ENCODE measurements at regions not wholly inside any gene's neighbourhood (a gene's known extent, or its start where the extent isn't known, plus 50 kb on each side); places are given as distances from the start of the nearest gene placed in this dataset.
"Not testable (repeated sequence)": the region's sequence is repeated elsewhere in the genome, so short reads cannot be mapped to it uniquely, and the experiment has no call there.

DNA sequence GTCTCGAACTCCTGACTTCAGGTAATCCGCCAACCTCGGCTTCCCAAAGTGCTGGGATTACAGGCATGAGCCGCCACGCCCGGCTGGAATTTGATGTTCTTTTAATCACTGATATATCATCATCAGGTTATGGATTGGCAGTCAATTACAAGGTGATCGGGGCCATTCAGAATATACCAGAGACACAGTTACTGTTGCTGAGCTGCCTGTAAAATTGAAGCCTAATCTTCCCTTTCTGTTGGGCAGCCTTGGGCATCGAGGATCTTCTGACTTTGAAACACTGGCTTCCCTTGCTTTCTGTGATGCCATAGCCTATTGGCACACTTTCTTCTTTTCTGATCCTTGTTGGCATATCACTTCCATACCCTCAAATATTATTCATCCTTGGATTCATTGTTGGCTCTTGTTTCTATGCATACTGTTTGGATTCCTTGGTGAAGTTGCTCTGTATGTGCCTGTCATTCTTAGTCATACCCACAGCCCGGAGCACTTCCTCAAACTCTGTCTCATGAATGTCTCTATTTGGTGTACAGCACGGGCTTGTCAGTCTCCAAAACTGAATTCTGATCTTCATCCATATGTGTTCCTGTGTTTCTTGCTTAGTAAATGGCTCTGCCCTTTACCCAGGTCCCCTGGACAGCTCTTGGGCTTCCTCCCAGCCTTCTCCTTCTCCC is 85.6 kb upstream of the CRYM start:
- FAIRE-seq: peak; percentile 17
- DNase-seq (ENCODE audit: low spot score): peak; percentile 83

DNA sequence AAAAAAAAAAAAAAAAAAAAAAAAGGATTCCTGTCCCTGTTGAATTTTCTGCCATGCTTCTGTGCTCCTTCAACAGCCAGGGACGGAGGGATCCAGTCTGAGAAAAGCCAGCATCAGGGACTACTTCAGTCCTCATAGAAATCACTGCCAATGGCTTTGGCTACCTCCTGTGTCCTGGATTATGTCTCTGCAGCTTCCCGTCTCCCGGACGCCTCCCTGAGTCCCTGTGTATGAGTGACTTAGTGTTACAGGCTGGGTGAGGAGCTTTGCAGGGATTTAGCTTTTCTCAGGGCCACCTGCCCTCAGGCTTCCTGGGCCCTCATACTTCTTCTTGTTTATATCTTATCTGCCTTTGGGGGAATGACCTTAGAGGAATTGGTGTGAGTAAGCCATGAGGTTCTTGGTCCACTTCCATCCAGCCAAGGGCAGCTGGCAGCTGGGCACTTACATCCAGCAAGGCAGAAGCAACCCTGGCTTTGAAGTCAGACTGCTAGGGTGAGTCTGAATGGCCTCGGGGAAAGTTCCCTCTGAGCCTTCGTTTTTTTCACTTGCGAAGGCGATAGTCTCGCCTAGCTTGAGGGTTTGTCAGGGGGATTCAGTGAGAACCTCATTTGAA is 83.6 kb upstream of the CRYM start:
- DNase-seq (ENCODE audit: low spot score); FAIRE-seq: not testable (repeated sequence)

DNA sequence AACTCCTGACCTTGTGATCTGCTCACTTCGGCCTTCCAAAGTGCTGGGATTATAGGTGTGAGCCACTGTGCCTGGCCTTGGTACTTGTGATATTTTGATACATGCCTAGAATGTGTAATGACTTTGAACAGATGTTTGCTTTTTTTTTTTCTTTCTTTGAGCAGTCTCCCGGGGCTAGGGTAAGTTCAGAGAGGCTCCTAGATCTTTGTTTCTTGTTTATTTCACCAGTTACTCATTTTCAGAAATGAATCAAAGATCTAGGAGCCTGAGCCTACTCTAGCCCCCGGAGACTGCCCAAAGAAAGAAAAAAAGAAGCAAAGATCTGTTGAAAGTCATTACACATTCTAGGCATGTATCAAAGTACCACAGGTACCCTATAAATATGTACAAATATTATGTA is 83.0 kb upstream of the CRYM start:
- not testable (repeated sequence) for FAIRE-seq; DNase-seq (ENCODE audit: low spot score)

DNA sequence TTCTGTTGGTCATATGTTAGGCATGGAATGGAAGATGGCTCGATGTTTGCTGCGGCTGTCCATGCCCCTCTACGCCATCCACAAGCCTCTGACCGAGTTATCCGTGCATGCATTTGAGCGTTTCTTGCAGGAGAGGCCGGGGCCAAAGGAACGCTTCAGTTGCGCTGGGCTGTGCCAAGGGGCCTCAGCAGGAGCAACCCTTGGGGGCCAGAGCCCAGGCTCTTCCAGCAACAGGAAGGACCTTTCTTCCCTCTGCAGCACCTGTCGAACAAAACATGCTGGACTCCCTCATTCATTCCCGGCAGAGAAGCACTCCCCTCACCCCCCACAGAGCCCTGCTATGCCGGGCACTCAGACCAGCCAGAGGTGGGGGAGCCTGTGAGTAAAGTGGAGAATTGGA is 81.4 kb upstream of the CRYM start:
- not testable (repeated sequence) for FAIRE-seq

DNA sequence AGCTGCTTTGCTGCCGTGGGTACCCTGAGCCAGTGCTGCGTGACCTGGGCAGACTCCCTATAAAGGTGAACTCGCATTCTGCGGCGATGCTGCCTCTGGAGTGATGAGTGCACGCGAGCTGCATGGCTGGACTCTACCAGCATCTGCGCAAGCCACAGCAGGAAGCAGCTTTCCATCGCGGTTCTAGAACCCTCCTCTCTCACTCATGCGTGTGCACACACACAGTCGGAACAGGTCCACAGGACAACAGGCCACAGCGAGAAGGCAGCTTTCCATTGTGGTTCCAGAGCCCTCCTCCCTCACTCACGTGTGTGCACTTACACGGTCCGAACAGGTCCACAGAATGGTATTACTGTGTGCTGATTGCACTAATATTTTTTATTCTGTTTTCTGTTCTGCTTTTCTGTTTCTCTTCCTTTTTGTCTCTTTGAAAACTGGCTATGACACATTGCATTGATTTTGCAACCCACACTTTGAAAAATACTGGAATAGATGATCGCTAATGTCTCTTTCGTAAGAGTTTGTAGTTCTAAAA is 80.2 kb upstream of the CRYM start:
- DNase-seq (ENCODE audit: low spot score): not testable (repeated sequence)

More for the DNA sequence above, 81.4 kb upstream of the CRYM start:
- not testable (repeated sequence) for DNase-seq (ENCODE audit: low spot score)

DNA sequence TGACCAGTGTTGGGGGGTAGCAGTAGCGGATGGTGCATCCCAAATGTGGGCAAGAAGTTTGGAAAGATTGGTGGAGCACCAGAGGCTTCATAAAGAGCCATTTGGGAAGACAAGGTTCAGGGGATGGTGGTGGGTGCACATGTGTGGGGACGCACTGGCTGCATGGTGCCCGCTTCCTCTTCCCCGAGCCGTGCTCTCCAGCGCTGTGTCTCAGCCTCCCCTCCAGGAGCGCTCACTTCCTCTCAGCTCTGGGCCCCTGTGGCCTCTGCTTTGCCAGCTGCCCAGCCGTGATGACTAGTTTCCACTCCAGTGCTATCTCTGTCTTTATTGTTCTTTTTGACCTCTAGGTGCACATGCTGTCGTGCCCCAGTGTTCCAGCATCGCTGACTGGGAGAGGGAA is 78.2 kb upstream of the CRYM start:
- DNase-seq (ENCODE audit: low spot score); FAIRE-seq: not testable (repeated sequence)

More for the DNA sequence above, 80.2 kb upstream of the CRYM start:
- FAIRE-seq: not testable (repeated sequence)

DNA sequence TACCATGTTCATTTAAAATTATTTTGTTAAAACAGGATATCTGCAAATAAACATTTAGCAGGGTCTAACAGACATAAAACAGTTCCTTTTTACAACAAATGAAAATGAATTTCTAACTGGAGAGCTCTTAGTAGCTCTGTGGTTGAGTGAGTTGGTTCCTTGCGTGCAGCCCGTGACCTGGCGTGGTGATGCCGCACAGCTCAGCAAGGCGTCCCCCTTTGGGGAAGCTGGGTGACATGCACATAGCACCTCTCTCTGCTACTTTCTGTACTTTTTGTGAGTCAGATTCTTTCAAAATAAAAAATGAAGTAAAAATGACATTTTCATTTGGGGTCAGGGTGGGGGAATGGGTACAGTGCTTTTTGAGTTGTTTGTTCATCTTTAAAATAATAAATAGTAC is 73.3 kb upstream of the CRYM start:
- not testable (repeated sequence) for DNase-seq (ENCODE audit: low spot score); FAIRE-seq

DNA sequence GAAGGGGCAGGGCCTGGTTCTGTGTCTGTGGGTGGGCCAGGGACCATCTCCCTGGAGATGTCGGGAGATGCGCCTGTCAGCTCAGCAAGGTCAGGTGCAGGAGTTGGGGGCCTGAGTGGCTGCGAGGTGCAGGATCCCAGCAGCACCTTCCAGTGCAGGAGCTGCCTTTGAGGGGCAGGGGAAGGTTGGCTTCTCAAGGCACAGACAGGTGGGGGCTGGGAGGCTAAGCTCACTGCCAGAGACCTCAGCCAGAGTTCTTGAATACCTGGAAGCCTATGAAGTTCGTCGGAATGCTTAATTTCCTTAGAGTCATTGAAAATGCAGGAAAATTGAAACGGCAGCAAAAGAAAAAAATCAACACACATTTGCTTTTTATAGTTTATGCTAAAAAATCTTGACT is 72.8 kb upstream of the CRYM start:
- DNase-seq (ENCODE audit: low spot score); FAIRE-seq: not testable (repeated sequence)

DNA sequence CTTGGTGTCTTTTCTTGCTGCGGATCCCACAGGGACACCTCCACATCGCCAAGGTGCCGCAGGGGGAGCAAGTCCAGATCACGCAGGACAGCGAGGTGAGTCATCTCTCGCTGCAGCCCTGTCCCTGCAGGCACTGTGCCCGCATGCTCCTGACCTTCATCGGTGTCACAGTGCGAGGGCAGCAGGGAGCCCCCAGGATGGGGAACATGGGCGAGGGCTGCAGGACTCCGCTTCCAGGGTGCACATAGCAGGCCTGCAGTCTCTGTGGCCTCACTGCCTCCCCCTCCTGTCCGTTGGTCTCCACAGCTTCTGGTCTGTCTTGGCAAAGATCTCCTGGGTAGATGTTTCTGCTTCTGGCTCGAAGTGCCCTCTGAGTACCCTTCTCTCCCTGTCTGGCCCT is 71.2 kb upstream of the CRYM start:
- not testable (repeated sequence) for FAIRE-seq; DNase-seq (ENCODE audit: low spot score)

- FAIRE-seq; DNase-seq (ENCODE audit: low spot score): not testable (repeated sequence)
Measured at GRCh38 chr16:21348815-21349214, 70.7 kb upstream of the CRYM start.

GRCh38 chr16:21347538-21347937 is 69.4 kb upstream of the CRYM start:
- DNase-seq (ENCODE audit: low spot score); FAIRE-seq: not testable (repeated sequence)

DNA sequence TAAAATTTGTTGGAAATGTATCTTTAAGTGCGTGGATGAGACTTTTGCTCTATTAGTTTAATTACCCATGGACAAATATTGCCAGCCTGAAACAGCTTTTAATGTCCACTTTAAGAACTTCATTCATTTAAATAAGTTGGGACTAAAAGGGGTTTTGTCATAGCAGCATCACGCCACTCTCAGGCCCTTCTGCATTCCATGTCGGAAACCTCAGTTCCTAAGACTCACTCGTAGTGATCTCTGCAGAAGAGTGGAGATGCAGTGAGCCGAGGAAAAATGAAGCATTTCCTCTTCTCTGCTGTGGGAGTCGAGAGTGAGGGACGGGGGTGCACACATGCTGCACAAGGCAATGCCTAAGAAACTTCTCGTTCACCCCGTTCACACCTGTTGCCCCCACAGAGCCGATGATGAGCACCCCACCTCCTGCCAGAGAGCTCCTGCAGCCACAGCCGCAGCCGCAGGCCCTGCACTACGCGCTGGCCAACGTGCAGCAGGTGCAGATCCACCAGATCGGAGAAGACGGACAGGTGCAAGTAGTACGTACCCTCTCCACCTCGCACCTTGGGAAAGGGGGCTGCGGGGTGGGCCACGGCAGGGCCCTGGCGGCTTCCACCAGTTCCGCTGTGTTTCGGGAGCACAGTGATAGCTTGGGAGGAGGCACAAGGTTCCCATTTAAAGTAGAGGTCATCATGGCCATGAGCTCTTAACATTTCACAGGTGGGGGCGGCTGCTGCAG is 68.8 kb upstream of the CRYM start:
- not testable (repeated sequence) for FAIRE-seq; DNase-seq (ENCODE audit: low spot score)

DNA sequence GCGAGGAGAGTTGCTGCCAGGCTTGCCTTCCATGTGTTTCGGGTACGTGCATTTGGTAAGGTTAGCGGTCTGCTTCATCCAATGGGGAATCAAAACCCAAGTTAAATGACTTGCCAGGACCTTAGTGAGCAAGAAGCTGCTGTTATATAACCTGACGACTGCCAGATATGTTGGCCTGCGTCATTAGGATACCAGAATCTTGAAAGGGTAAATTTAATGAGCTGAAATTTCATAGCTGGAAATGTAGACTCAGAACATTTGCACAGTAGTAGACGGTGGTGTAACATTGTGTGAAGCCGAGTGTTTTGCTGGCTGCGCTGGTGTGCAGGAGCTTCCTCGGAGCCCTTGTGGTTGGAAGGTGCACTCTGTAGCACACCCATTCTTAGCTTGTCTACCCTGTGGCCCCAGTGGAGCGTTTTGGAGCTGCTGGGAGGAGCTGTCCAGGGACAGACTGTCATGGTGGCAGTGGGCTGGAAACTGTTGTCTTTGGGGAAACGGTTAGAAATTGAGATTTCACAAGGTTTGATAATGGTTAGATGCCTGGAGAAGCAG is 66.3 kb upstream of the CRYM start:
- not testable (repeated sequence) for FAIRE-seq; DNase-seq (ENCODE audit: low spot score)

GRCh38 chr16:21341101-21341500 is 63.0 kb upstream of the CRYM start:
- no peak for DNase-seq (ENCODE audit: low spot score)
- no peak for FAIRE-seq

GRCh38 chr16:21339941-21340340 is 61.9 kb upstream of the CRYM start:
- FAIRE-seq (no peak), DNase-seq (ENCODE audit: low spot score) (no peak)

- DNase-seq (ENCODE audit: low spot score) (no peak), FAIRE-seq (no peak)
Measured at GRCh38 chr16:21339269-21339641, 61.2 kb upstream of the CRYM start.

DNA sequence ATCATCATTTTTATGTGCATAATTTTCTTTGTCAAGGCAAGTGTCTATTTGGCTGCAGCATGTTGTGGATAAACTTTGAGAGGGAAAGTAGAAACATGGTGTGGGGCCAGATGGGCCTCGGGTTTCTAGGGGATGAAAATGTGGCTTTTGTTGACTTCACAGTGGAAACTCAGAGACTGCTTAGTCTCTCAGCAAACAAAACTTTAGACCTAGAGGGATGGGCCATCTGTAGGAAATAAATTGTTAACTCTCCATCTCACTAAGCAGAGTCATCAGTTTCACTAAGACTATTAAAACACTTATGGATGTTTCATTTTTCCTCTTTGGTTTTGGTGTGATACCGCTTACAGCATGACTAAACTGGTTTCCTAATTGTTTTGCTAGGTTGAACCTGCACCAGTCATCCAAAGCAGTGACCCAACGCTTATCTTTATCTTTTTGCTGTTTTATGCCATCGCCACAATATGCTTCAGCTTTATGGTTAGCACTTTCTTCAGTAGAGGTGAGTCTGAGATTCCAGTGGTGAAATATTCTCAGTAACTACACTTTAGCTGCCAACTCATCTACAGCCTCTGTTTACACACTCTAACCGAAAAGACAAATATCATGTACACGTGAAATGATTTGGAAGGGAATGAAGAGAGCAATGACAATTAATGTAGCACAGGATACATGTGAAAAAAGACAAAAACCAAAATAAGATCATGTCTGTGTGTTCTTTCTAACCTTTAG is 60.6 kb upstream of the CRYM start:
- FAIRE-seq: no peak
- DNase-seq (ENCODE audit: low spot score): no peak

DNA sequence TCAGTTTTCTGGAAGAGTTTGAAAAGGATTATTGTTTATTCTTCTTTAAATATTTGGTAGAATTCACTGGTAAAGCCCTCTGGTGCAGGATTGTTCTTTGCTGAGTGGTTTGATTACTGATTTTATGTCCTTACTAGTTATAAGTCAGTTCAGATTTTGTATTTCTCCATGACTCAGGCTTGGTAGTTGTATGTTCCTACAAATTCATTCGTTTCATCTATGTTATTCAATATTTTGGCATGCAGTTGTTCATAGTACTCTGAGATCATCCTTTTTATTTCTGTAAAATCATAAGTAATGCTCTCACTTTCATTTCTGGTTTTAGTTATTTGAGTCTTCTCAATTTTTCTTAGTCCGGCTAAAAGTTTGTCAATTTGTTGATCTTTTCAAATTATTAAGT is 58.1 kb upstream of the CRYM start:
- DNase-seq (ENCODE audit: low spot score): no peak
- no peak for FAIRE-seq

DNA sequence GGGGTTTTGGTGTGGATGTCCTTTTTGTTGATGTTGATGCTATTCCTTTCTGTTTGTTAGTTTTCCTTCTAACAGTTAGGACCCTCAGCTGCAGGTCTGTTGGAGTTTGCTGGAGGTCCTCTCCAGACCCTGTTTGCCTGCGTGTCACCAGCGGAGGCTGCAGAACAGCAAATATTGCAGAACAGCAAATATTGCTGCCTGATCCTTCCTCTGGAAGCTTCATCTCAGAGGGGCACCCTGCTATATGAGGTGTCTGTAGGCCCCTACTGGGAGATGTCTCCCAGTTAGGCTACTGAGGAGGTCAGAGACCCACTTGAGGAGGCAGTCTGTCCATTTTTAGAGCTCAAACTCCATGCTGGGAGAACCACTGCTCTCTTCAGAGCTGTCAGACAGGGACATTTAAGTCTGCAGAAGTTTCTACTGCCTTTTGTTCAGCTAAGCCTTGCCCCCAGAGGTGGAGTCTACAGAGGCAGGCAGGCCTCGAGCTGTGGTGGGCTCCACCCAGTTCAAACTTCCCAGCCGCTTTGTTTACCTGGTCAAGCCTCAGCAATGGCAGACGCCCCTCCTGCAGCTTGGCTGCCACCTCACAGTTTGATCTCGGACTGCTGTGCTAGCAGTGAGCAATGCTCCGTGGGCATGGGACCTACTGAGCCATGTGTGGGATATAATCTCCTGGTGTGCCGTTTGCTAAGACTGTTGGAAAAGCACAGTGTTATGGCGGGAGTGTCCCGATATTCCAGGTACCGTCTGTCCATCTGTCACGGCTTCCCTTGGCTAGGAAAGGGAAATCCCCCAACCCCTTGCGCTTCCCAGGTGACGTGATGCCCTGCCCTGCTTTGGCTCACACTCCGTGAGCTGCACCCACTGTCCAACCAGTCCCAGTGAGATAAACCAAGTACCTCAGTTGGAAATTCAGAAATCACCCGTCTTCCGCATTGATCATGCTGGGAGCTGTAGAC is 56.4 kb upstream of the CRYM start:
- DNase-seq (ENCODE audit: low spot score); FAIRE-seq: not testable (repeated sequence)

- not testable (repeated sequence) for FAIRE-seq; DNase-seq (ENCODE audit: low spot score)
Measured at GRCh38 chr16:21333683-21334082, 55.6 kb upstream of the CRYM start.
